T-helper 2 cell treated with Interferon-gamma antibody and Interleukin-4, amounts not matched to agents 5 μg/mL and 100 μg/mL, for 36 hours (primary cell): ENCODE measurements at regions not wholly inside any gene's neighbourhood (a gene's known extent, or its start where the extent isn't known, plus 50 kb on each side); places are given as distances from the start of the nearest gene placed in this dataset.

Experiments
- DNase-seq: peaks from one replicate; pipeline ENCODE4 v3.0.0; 2021; ENCODE audit warnings: low spot score
- H3K27ac Mint-ChIP-seq: one replicate; pipeline ENCODE4 v1.8.0; 2021; ENCODE audit warnings: mild to moderate bottlenecking, mixed read lengths
- H3K27me3 Mint-ChIP-seq: one replicate; pipeline ENCODE4 v1.8.0; 2021; ENCODE audit warnings: low read depth, mixed read lengths
- H3K36me3 Mint-ChIP-seq: one replicate; pipeline ENCODE4 v1.8.0; 2021; ENCODE audit warnings: low read depth, mixed read lengths
- H3K4me1 Mint-ChIP-seq: one replicate; pipeline ENCODE4 v1.8.0; 2021; ENCODE audit warnings: low read depth, mixed read lengths
- H3K4me3 Mint-ChIP-seq: one replicate; pipeline ENCODE4 v1.8.0; 2022; ENCODE audit warnings: mild to moderate bottlenecking, moderate library complexity, mixed read lengths
- H3K9me3 Mint-ChIP-seq: one replicate; pipeline ENCODE4 v1.8.0; 2021; ENCODE audit warnings: mixed read lengths

DNA sequence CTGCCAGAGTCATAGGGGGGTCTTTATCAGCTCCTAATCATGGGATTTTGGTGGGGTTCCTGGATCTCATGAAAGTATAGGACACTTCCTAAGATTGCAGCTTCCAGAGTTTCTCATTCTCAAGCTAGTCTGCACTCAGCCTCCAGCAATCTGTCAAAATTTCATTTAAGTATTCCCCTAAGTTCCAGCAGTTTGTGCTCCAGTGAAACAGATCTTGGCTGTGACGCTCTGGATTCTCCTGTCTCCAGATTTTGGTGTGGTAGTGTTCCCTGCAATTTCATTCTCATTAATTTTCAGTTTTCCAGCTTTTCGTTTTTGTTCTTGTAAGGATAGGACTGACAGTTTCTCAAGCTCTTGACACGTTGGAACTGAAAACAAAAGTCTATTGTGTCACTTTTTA is 908.9 kb upstream of the MIR17HG start:
- H3K4me3 Mint-ChIP-seq = no peak overlapping the region
- no peak for DNase-seq
- no peaks in the 10 kb centered on the region for H3K27me3 Mint-ChIP-seq
- peaks cover 23% of the 10 kb centered on the region for H3K9me3 Mint-ChIP-seq
- H3K36me3 Mint-ChIP-seq = no peaks in the 10 kb centered on the region
- no peaks in the 10 kb centered on the region for H3K4me1 Mint-ChIP-seq
- H3K27ac Mint-ChIP-seq = no peak overlapping the region

DNA sequence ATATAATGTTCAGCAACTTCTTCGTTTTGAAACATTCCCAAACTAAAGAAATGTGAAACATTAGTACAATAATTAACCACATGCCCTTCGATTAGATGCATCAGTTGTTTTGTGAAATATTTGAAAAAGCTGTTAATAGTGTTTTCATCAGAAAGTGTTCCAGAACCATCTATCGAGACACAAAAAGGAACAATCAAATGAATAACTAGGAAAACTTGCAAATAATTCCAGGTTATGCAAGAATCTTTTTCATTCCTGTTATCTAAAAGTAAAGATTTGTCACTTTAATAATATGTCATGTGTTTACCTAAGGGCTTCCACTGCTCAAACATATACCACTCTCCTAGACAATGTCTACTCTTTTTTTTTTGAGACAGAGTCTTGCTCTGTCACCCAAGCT is 904.2 kb upstream of the MIR17HG start:
- no peak for DNase-seq
- Mint-ChIP-seq H3K27me3 (no peaks in the 10 kb centered on the region), H3K4me1 (no peaks in the 10 kb centered on the region), H3K27ac (no peak overlapping the region), H3K9me3 (peaks cover 31% of the 10 kb centered on the region), H3K36me3 (no peaks in the 10 kb centered on the region), H3K4me3 (no peak overlapping the region)

DNA sequence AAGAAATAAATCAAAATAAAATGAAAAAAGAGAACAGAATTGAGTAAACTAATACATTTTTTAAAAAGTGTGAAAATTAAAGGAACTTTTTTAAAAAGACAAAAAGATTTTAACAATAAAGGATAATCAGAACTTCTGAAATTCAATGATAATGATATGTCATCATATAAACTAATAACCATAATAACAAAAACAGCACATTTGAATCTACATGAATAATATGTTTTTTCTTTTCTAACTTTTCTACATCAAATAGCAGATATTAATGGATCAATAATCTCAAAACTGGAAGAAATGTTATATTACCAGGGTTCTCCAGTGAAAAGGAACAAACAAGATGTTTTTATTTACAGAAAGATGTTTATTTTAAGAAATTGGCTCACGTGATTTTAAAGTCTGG is 903.3 kb upstream of the MIR17HG start:
- no peaks in the 10 kb centered on the region for H3K36me3 Mint-ChIP-seq
- no peak overlapping the region for H3K4me3 Mint-ChIP-seq
- no peaks in the 10 kb centered on the region for H3K4me1 Mint-ChIP-seq
- no peaks in the 10 kb centered on the region for H3K27me3 Mint-ChIP-seq
- no peak overlapping the region for H3K27ac Mint-ChIP-seq
- peaks cover 30% of the 10 kb centered on the region for H3K9me3 Mint-ChIP-seq
- no peak for DNase-seq

DNA sequence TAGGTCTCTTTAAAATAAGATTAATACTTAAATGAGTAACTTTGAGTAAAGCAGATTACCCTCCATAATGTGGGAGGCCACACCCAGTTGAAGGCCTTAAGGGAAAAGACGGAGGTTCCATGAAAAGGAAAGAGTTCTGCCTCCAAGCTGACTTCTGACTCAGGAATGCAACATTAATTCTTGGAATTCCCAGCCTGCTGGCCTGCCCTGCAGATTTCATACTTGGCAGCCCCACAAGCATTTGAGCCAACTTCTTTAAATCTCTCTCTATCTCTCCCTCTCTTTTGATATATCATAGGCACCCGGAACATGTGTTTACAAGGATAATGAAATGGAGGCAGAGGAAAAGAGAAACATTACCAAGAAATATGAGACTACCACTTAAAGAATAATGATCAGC is 902.3 kb upstream of the MIR17HG start:
- Mint-ChIP-seq H3K9me3 (peaks cover 34% of the 10 kb centered on the region), H3K27ac (no peak overlapping the region), H3K4me1 (no peaks in the 10 kb centered on the region), H3K27me3 (no peaks in the 10 kb centered on the region), H3K36me3 (no peaks in the 10 kb centered on the region), H3K4me3 (no peak overlapping the region)
- DNase-seq = no peak

DNA sequence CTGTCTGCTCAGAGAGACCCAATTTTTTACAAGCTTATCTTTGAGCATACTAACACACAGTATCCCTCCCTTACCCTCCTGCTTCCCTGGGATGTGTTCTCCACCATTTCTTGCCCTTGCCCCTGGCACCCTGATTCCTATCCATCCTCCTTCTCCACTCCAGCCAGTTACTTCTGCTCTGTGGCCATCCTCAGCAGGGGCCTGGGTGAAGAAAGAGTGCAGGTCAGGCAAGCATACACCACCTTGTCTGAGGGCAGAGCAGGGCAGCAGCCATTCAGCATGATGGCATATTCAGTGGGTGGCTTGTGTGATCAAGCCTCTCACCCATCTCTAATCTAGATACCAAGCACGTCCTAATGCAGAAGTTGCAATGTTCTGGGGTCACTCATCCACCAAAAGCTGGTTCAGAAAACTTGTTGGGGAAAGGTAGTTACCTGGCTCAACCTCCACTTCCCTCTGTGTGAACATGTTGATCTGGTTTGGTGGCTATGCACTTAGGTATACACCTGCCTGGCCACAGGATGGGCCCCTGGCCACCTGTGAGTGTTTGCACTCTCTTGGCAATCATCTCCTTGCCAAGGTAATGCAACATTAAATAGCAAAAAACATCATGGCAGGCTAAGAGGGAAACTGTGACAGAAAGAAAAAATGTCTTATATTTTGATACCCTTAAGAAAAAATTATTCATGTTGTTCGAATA is 900.3 kb upstream of the MIR17HG start:
- Mint-ChIP-seq H3K9me3 (peaks cover 40% of the 10 kb centered on the region), H3K4me3 (no peak overlapping the region), H3K4me1 (no peaks in the 10 kb centered on the region), H3K27ac (no peak overlapping the region), H3K27me3 (no peaks in the 10 kb centered on the region), H3K36me3 (no peaks in the 10 kb centered on the region)
- DNase-seq = no peak

DNA sequence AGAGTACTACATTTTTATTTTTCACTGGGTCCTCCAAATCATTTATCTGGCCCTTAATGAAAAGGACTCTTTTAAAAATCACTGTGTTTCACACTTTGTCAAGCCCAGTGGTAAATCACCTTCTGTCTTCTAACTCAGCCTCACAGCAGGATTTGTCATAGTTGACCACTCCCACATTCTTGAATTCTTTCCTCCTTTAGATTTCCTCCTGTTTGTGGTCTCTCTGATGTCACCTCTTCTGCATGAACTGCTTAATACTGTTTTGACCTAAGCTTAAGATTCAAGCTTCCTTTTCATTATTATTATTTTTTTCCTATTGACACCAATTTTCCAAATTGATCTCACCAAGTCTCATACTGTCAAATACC is 899.8 kb upstream of the MIR17HG start:
- no peak for DNase-seq
- Mint-ChIP-seq H3K27ac (no peak overlapping the region), H3K4me1 (no peaks in the 10 kb centered on the region)

DNA sequence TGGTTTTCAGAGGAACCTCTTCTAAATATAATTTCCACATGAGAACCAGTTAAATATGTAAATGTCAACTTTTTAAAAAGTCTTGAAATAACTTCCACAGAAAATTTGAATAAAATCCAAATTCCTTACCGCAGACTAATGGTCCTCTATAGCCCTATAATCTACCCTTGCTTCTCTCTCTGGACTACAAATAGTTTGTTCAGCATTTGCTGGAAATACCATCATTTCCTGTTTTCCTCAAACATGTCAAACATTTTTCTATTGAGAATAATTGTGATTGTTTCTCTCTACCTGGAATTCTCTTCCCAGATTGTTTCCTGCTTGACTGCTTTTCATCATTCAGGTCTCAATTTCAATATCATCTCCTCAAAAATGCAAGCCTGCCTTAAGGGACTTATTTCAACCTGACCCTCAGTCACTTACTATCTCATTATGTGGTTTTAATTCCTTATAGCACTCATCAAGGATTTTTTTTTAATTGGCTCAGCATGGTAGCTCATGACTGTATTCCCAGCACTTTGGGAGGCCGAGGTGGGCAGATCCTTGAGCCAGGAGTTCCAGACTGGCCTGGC is 898.9 kb upstream of the MIR17HG start:
- peaks cover 42% of the 10 kb centered on the region for H3K9me3 Mint-ChIP-seq
- no peaks in the 10 kb centered on the region for H3K36me3 Mint-ChIP-seq
- no peaks in the 10 kb centered on the region for H3K4me1 Mint-ChIP-seq
- DNase-seq = no peak
- no peaks in the 10 kb centered on the region for H3K27me3 Mint-ChIP-seq
- H3K27ac Mint-ChIP-seq = no peak overlapping the region
- H3K4me3 Mint-ChIP-seq = no peak overlapping the region

More for the DNA sequence above, 899.8 kb upstream of the MIR17HG start:
- H3K4me3 Mint-ChIP-seq = no peak overlapping the region
- H3K27me3 Mint-ChIP-seq = no peaks in the 10 kb centered on the region
- no peaks in the 10 kb centered on the region for H3K36me3 Mint-ChIP-seq
- H3K9me3 Mint-ChIP-seq = peaks cover 39% of the 10 kb centered on the region

DNA sequence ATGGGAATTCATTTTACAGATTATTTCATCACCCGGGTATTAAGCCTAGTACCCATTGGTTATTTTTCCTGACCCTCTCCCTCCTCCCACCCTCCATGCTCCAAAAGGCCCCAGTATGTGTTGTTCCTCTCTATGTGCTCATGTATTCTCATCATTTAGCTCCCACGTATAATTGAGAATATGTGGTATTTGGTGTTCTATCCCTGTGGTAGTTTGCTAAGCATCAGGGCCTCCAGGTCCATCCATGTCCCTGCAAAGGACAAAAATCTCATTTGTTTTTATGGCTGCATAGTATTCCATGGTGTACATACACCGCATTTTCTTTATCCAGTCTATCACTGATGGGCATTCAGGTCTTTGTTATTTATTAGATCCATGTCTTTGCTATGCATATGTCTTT is 894.1 kb upstream of the MIR17HG start:
- Mint-ChIP-seq H3K4me1 (no peaks in the 10 kb centered on the region), H3K27me3 (no peaks in the 10 kb centered on the region), H3K36me3 (no peaks in the 10 kb centered on the region), H3K27ac (no peak overlapping the region), H3K4me3 (no peak overlapping the region), H3K9me3 (peaks cover 27% of the 10 kb centered on the region)
- no peak for DNase-seq

DNA sequence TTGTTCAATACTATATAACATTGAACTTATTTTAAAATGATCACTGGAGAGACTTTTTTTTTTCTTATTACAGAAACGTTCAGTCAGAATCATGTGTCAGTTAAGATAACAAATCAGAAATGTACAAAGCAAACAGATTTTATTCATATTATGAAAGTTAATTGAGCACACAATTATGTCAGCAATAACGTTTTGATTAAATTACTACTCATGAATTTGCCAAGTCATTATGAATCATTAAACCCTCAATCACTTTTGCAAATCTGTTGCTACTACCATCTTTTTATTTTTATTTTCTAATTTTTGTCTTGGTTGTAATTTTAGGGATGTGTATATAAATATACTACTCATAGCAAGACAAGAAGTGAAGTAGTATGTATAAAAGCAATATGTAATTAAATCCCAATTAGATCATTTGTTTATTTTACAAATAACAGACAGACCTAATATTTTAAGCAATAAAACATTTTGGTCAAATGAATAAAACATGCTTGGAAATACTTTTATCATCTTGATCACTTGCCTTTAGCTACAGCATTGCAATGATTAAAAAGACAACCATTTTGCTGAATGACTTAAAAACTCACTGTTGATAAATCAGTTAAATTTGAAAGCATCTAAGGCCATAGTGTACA is 893.4 kb upstream of the MIR17HG start:
- DNase-seq = no peak
- no peaks in the 10 kb centered on the region for H3K4me1 Mint-ChIP-seq
- H3K4me3 Mint-ChIP-seq = no peak overlapping the region
- H3K36me3 Mint-ChIP-seq = no peaks in the 10 kb centered on the region
- peaks cover 23% of the 10 kb centered on the region for H3K9me3 Mint-ChIP-seq
- H3K27me3 Mint-ChIP-seq = no peaks in the 10 kb centered on the region
- no peak overlapping the region for H3K27ac Mint-ChIP-seq

DNA sequence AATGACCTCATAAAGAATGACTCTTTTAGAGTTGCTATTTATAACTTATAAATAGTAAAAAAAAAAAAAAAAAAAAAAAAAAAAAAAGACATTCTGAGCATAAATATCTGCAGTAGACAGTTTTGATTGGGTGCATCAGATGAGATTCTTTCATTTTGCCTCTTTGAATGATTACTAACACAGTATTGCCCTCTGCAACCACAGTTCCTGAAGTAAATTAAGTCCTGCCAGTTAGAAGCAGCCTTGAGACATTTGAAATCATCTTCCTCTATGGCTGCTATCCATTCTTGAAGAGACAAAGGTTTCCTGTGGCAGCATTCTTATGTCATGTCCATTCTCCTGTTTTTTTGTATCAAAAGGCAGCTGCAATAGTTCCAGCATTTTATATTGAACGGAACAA is 892.4 kb upstream of the MIR17HG start:
- H3K4me1 Mint-ChIP-seq = no peaks in the 10 kb centered on the region
- DNase-seq = no peak
- H3K9me3 Mint-ChIP-seq = peaks cover 20% of the 10 kb centered on the region
- H3K27ac Mint-ChIP-seq = no peak overlapping the region
- H3K36me3 Mint-ChIP-seq = no peaks in the 10 kb centered on the region
- H3K27me3 Mint-ChIP-seq = no peaks in the 10 kb centered on the region
- H3K4me3 Mint-ChIP-seq = no peak overlapping the region

DNA sequence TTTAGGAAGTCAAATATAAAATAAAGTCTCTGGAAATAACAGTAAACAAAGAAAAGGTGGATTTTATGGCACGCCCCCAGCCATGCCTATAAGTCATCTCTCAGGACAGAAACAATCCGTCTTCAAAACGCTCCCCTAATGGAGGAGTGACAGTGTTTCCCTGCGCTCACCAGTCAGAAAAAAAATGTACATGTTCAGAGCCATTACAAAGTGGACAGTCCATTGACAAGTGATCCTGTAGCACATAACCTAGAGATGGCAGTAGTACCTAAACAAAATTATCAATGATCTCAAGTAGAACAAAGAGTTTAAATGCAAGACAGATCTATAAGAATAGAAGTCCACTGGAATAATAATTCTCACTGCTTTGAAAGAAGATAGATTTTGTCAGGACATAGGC is 891.7 kb upstream of the MIR17HG start:
- no peaks in the 10 kb centered on the region for H3K27me3 Mint-ChIP-seq
- no peak for DNase-seq
- H3K4me1 Mint-ChIP-seq = no peaks in the 10 kb centered on the region
- H3K27ac Mint-ChIP-seq = no peak overlapping the region
- H3K4me3 Mint-ChIP-seq = no peak overlapping the region
- H3K36me3 Mint-ChIP-seq = no peaks in the 10 kb centered on the region
- H3K9me3 Mint-ChIP-seq = peaks cover 18% of the 10 kb centered on the region

DNA sequence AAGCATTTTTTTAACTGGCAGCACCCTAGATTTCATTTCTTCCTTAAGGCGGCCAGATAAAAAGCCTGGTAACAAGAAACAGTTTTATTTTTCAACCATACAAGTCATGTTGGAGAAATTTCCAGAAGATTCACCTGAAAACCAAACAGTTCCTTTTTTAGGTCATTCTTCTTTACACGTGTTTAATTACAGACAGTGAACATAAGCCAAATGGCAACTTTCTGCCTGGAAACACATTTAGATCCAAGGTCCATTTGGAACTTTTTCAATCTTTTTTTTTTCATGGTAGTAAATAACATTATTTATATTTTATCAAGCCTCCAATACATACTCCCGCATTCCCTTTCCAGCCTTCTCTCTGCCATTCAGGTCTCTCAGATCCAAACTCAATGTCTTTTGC is 886.1 kb upstream of the MIR17HG start:
- Mint-ChIP-seq H3K36me3 (no peaks in the 10 kb centered on the region), H3K27ac (no peak overlapping the region), H3K4me3 (no peak overlapping the region), H3K27me3 (no peaks in the 10 kb centered on the region), H3K4me1 (no peaks in the 10 kb centered on the region), H3K9me3 (peaks cover 16% of the 10 kb centered on the region)
- DNase-seq = no peak

DNA sequence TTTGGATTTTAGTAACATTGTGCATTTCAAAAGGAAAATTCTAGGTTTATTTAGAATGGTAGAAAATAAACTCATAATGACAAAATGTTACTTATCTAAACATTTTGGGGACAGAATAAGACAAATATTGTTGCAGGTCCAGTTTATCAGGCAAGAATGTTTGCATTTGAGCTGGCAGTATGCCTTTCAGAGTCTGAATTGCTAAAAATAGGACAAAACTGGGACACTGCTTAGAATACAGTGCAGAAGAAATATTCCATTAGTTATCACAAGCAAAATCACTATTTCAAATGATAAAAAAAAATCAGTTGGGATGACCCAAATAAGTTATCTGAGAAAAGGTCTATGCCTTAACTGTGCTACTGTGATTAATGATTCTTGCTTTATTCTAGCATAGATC is 870.3 kb upstream of the MIR17HG start:
- peaks cover 61% of the 10 kb centered on the region for H3K9me3 Mint-ChIP-seq
- H3K4me3 Mint-ChIP-seq = no peak overlapping the region
- no peaks in the 10 kb centered on the region for H3K27me3 Mint-ChIP-seq
- no peak overlapping the region for H3K27ac Mint-ChIP-seq
- no peaks in the 10 kb centered on the region for H3K36me3 Mint-ChIP-seq
- DNase-seq = no peak
- no peaks in the 10 kb centered on the region for H3K4me1 Mint-ChIP-seq

DNA sequence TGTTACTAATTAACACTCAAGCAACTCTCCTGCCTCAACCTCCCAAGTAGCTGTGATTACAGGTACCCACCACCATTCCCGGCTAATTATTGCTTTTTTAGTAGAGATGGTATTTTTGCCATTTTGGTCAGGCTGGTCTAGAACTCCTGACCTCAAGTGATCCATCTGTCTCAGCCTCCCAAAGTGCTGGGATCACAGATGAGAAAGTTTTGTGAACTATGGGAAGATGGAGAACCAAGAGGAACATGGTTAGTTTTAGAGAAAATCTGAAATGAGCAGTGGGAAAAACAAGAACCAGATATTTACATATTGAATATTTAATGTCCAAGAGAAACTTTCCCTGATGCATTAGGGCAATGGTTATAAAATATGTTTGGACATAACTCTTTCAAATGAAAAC is 863.6 kb upstream of the MIR17HG start:
- Mint-ChIP-seq H3K4me1 (no peaks in the 10 kb centered on the region), H3K9me3 (peaks cover 43% of the 10 kb centered on the region), H3K4me3 (no peak overlapping the region), H3K27ac (no peak overlapping the region), H3K36me3 (no peaks in the 10 kb centered on the region), H3K27me3 (no peaks in the 10 kb centered on the region)
- no peak for DNase-seq

DNA sequence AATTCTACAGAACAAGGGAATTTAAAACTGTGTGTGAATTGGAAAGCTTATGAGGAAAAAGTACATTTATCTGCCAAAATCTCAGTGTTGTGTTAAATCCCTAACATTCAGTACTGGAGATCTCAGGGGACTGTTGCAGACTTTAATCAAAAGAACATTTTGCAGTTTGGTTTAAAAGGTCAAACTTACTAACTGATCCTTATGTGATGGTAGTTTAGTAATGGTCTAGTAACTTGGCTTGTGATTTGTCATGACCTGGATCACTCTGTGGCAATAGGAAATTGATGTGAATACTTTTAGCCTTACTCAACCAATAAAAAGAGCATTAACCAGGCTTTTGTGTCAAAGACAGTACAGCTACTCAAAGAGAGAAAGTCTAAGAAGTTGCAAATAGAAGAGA is 862.1 kb upstream of the MIR17HG start:
- Mint-ChIP-seq H3K9me3 (peaks cover 29% of the 10 kb centered on the region), H3K4me1 (no peaks in the 10 kb centered on the region), H3K36me3 (no peaks in the 10 kb centered on the region), H3K4me3 (no peak overlapping the region), H3K27me3 (no peaks in the 10 kb centered on the region), H3K27ac (no peak overlapping the region)
- DNase-seq = no peak
